HS-27A (cell line): ENCODE measurements at regions not wholly inside any gene's neighbourhood (a gene's known extent, or its start where the extent isn't known, plus 50 kb on each side); places are given as distances from the start of the nearest gene placed in this dataset.

Experiments
- DNase-seq: peaks from one replicate; pipeline ENCODE4 v3.0.0-alpha.2; 2012; ENCODE audit warnings: low read depth, missing footprints

DNA sequence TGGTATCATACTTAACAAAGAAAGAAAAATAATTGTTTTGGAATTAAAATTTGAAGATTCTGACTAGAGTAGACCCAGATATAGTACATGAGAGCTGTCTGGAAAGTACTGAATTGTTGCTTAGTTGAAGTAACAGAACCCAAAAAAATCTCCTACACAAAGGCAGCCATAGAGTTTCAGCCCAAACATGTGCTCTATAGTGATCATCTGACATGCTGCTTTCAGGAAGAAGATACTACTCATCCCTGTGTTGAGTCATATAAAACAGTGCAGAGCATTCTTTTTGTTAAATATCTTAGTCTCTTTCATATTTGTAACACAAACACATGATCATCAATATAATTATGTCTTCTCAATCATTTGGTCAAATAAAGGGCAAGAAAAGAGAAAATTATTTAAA is 84.8 kb upstream of the PTPRM start:
- DNase-seq = no peak

DNA sequence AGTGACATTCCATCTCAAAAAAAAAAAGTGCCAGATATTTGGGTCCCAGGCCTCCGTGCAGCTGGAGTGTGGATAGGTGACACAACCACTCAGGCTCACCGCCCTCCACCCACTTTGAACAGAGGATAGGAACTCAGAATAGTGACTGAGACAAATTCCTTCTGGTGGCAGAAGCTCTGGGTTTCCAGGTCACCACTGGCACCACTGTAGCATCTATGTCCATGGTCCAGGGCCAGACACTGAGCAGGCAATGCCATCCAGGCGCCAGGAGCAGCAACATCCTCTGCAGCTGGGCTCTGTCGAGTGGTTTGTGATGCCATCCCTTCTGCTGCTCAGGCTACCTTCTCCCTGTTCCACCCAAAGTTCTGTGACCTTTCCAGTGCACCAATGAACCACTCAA is 81.5 kb upstream of the PTPRM start:
- no peak for DNase-seq

DNA sequence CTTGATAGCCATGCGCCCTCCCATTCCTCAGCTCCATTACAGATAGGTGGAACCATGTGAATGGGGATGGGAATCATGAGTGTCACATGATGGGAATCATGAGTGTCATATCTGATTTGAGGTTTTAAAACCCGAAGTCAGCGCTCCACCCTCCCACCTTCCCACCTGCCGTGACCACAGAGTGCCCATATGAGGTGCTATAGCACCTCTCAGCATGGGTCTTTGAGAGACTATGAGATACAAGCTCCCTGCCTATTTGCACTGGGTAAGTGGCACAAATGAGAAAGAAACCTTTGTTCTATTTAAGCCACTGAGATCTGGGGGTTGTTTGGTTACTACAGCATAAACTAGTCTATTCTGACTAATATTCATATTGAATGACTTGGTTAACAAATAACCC is 78.5 kb upstream of the PTPRM start:
- DNase-seq = no peak

DNA sequence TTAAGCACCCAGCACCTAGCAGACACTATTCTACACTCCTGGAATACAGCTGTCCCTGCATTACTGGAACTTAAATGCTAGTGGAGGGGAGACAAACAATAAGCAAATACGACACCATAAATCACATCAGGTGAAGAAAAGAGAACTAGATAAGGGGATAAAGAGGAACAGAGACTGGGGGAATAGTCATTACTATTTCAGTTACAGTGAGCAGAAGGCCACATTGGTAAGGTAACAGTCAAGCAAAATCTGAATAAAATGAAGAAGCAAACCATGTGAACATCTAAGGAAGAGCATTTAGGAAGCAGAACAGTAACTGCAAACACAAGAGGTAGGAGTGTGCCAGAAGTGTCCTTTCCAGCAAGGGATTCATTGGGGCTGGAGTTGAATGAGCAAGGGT is 77.0 kb upstream of the PTPRM start:
- no peak for DNase-seq

DNA sequence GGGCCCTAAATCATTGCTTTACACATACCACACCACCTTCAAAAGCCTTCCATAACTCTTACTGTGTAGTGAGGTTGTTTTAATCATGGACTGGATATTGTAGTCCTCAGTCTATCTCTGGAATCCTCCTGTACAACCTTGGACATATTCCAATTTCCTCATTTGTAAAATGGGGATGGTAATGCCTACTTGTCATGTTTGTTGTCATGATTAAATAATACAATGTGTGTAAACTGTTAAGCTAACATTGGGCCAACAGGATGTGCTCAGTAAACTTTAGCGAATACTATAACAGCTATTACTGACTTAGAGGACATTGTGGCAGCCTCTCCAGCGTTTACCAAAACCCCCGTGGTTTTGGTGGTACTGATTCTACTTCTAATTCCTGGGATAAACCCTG is 74.7 kb upstream of the PTPRM start:
- no peak for DNase-seq

DNA sequence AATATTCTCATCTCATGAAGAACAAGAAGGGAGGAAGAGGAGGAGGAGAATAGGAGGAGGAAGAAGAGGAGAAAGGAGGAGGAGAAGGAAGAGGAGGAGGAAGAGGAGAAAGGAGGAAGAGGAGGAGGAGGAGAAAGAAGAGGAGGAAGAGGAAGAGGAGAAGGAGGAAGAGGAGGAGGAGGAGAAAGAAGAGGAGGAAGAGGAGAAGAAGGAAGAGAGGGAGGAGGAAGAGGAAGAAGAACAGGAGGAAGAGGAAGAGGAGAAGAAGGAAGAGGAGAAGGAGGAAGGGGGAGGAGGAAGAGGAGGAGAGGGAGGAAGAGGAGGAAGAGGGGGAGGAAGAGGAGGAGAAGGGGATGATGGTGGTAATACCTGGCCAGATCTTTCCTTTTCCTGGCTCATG is 70.0 kb upstream of the PTPRM start:
- DNase-seq = no peak

DNA sequence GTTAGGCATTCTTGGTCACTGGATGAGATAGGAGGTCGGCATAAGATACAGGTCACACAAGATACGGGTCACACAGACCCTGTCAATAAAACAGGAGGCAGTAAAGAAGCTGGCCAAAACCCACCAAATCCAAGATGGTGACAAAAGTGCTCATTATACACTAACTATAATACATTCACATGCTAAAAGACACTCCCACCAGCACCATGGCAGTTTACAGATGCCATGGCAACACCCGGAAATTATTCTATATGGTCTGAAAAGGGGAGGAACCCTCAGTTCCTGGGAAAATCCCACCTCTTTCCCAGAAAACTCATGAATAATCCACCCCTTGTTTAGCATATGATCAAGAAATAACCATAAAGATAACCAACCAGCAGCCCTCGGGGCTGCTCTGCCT is 56.0 kb upstream of the PTPRM start:
- DNase-seq = no peak

DNA sequence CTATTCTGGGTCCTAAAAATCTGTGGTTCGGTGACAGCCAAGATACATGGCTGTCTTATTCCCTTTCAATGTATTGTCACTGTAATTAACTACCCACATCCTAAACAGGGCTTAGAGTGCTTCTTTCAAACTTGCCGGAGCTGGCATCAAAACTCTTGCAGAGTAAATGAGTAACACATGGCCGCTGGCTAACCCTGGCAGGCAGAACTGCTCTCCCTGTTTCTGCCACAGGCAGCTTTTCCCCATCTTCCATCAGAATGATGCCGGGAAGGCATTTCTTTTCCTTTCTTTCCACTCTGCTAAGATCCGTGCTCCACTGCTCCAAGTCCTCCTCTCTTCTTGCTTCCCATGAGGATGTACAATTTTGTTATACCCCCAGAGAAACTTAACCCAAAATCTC is 54.8 kb upstream of the PTPRM start:
- DNase-seq = no peak

DNA sequence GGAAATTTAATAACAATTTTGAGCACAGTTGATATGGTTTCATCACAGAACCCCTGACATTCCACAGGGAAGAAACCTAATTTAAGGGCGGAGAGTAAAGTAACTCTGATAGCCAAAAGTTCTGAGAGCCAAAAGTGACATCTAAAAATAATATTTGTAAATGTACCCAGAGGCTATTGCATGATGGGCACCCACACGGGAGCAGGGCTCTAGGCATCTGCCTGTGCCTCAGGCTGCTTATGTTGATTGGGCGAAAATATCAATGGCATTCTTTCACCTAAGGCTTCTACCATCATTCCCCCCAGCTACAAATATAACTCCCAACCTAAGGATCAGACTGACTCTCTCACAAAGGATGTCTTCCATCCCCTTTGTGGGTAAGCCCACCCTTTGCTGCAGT is 54.1 kb upstream of the PTPRM start:
- DNase-seq = no peak

DNA sequence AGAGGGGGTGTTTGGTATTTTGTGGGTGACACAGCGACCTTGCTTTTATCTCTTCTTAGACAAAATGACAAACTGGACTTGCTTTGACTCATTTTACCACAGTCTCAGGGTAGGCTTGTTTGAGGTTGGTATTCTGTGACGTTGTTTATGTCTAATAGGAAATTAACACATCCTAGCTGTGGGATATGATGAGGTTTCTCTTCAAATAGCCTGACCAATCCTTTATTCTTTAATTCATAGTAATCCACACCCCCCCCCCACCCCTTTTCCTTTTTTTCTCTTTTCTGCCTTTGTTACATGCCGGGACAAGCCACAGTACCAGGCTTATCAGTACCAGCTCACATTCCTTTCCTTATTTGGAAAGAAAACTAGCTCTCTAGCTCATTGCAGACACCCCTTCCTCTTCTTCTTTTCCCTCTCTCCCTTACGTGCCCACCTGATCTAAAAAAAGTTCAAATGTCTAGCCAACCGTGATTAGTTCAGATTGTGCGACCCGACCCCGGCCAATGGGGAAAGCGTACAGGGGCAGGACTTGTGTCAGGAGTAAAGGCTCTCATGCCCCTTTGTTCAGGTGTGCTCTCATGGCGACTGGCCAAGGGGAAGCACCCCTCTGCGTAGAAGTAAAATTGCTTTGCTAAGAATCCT is 52.2 kb upstream of the PTPRM start:
- no peak for DNase-seq

DNA sequence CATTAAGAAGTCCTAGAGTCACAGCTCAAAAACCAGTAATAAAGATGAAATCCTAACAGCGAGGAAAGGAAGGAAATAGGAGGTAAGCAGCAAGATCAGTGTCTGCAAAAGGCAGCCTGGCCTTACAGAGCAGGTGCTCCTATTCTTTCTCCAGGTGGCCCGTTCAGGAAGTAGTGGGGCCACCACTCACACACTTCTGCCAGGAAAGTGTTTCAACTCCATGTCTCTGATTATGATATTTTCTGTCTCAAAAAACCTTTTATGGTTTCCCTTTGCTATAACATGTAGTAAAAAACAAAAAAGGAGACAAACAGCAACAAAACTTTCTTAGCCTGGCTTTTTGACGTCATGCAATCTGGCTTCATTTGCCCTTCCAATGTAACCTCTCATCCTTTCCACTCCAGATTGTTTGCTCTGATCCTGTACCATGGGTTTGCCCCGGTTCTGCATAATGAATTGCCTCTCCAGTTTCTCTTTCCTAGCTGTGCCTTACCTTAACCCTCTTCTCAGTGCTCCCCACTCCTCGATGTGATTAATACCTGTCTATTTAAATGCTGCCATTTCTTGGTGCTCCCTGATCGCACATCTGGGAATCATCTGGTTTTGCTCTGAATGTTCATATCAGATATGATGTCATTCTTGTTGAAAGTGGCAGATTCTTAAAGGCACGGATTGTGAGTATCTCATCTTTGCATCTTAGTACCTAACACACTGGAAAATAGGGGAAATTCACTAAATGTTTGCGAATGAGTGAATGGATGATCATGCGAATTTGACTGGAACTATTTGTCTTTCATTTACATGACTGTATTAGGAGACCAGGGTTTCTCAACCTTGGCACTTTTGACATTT is 50.6 kb upstream of the PTPRM start:
- DNase-seq = no peak
